Coronary artery (tissue), 2 donors: ENCODE measurements at regions not wholly inside any gene's neighbourhood (a gene's known extent, or its start where the extent isn't known, plus 50 kb on each side); places are given as distances from the start of the nearest gene placed in this dataset.
"Not testable (repeated sequence)": the region's sequence is repeated elsewhere in the genome, so short reads cannot be mapped to it uniquely, and the experiment has no call there.

Source experiments
- DNase-seq: peaks from one replicate; pipeline ENCODE4 v3.0.0-alpha.2; 2017; ENCODE audit warnings: low spot score
- H3K27ac ChIP-seq, 2 donors: fragments of 200-600 bp; sonication (generic); one replicate each; pipeline ENCODE4 v1.5.1; 2016 to 2019
- H3K4me3 ChIP-seq: fragments of 200-600 bp; sonication (generic); 2 replicates; pipeline ENCODE4 v1.5.1; 2016; ENCODE audit warnings: mild to moderate bottlenecking, moderate library complexity
- TF ChIP-seq, protein P1 (sequence below): fragments of 200-600 bp; sonication (generic); IDR thresholded peaks from one replicate; pipeline ENCODE4 v1.5.1; 2019; ENCODE audit warnings: antibody characterized with exemption

DNA sequence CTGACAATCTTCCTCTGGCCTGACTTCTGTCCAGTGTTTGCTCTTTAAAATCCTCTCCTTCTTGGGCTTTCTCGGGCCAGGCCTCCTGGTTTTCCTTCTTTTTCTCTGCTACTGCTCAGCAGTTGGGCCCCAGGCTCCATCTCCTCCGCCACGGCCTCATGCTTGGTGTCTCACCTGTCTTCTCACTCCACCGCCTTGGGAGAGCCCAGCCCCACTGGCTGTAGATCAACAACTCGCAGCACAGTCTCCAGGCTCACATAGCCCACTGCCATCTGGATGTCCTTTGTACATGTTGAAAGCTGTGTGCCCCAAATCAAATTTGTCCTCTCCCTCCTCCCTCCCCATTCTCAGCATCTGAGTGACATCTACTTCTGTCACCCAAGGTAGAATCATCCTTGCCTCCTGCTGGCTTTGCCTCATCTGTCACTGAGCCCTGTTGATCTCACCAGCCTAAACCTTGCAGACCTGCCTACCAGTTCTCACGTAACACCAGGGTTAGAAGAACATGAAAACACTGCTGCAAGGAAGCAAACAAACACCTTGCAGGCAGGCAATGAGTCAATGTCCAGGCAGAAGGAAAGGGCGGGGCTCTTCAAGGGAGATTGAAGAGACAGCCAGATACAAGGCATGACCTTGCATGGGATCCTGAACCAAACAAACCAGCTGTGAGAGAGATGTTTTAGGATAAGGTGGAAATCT, 103.2 kb upstream of the SMURF2 start:
- no peak overlapping the region for H3K27ac ChIP-seq
- TF ChIP-seq, protein P1, sequence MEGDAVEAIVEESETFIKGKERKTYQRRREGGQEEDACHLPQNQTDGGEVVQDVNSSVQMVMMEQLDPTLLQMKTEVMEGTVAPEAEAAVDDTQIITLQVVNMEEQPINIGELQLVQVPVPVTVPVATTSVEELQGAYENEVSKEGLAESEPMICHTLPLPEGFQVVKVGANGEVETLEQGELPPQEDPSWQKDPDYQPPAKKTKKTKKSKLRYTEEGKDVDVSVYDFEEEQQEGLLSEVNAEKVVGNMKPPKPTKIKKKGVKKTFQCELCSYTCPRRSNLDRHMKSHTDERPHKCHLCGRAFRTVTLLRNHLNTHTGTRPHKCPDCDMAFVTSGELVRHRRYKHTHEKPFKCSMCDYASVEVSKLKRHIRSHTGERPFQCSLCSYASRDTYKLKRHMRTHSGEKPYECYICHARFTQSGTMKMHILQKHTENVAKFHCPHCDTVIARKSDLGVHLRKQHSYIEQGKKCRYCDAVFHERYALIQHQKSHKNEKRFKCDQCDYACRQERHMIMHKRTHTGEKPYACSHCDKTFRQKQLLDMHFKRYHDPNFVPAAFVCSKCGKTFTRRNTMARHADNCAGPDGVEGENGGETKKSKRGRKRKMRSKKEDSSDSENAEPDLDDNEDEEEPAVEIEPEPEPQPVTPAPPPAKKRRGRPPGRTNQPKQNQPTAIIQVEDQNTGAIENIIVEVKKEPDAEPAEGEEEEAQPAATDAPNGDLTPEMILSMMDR: no peak
- H3K4me3 ChIP-seq: no peak overlapping the region
- no peak for DNase-seq

DNA sequence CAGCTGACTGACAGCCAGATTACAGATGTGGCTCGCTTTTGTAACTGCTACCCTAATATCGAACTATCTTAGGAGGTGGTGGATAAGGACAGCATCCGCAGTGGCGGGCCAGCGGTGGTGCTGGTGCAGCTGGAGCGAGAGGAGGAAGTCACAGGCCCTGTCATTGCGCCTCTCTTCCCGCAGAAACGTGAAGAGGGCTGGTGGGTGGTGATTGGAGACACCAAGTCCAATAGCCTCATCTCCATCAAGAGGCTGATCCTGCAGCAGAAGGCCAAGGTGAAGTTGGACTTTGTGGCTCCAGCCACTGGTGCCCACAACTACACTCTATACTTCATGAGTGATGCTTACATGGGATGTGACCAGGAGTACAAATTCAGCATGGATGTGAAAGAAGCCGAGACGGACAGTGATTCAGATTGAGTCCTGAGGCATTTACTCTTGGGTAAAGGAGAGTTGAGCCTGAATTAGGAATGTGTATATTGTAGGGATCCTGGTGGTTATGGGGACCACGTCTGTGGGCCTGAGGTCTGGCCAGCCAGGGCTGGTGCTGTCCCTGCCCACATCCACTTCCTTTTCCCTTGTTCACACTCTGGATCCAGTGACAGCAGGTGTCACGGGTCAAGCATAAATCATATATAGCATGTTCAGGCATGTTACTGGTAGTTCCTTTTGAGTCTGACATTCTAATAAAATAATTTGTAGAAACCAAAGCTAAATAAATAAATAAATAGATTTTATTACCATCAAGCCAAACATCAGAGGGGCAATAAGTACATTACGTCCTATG, 89.0 kb upstream of the SMURF2 start:
- no peak overlapping the region for H3K4me3 ChIP-seq
- H3K27ac ChIP-seq: no peak overlapping the region
- no peak for DNase-seq
- TF ChIP-seq, protein P1: no peak

DNA sequence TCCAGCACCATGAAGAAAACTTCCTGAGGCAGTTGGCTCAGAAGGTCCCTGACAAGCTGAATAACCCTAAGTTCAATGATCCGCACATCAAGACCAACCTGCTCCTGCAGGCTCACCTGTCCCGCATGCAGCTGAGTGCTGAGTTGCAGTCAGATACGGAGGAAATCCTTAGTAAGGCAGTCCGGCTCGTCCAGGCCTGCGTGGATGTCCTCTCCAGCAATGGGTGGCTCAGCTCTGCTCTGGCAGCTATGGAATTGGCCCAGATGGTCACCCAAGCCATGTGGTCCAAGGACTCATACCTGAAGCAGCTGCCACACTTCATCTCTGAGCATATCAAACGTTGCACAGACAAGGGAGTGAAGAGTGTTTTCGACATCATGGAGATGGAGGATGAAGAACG, 88.4 kb upstream of the SMURF2 start:
- H3K4me3 ChIP-seq: no peak overlapping the region
- TF ChIP-seq, protein P1: no peak
- DNase-seq: no peak
- no peak overlapping the region for H3K27ac ChIP-seq

DNA sequence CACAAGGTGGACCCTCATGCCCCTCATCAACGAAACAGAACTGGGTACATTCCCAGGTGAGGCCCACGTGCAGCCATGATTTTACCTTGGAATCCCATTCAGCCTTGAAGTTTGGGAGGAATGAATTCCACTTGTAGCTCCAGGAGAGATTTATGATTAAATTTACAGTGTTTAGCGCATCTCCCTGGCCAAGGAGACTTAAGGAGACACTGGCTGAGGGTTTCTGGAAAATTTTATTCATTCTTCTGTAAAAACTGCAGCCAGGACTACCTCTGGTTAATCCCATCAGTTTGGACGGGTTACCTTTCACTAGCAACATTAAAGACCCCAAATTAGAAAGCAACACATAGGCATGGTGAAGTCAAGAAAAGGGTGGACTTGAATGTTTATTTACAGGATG, 87.2 kb upstream of the SMURF2 start:
- no peak for DNase-seq
- Histone ChIP-seq H3K4me3 (no peak overlapping the region), H3K27ac (no peak overlapping the region)
- TF ChIP-seq, protein P1: no peak

DNA sequence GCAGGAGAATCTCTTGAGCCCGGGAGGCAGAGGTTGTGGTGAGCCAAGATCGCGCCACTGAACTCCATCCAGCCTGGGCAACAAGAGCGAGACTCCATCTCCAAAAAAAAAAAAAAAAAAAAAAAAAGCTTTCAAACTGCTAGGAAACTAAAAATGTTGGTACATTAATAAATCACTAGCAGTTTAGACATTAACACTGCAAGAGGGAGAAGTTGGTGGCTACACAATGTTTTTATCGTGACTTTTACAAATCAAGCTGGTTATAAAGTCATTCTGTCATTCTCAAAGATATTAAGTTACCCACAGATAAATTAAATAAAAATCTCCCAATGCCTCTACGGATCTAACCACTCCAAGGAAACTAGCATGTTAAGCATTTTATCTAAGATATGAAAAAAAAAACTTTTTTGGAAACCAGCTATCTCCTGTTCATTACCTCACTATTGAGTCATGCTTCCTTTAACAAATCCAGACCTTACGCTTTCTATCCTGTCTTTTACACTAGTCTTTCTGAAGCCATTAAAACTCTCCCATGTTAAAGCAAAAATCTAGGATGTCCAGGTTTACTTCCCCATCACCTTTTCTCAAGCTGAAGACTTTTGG, 85.9 kb upstream of the SMURF2 start:
- Histone ChIP-seq H3K4me3 (no peak overlapping the region), H3K27ac (peak overlapping the region in 1 of 2 donors; percentile 74)
- DNase-seq: no peak
- TF ChIP-seq, protein P1: no peak

DNA sequence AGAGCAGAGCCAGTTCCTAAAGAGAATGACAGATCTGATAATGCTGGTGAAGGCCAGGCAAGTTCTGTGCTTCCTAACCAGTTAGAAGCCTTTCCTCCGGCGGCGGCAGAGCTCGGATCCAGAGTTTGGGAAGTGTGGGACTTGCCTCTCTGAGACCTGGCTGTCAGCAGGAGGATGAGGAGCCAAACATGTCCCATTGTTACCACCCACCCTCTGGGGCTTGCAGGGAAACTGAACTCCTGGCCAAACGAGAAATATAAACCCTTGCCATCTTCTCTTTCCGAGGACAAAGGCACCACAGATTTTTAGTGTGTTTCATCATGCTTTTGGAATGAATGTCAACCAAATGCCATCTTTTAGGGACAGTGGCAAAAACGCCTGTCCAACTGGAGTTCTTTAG, 80.2 kb upstream of the SMURF2 start:
- Histone ChIP-seq H3K27ac (peak overlapping the region in 1 of 2 donors; percentile 65), H3K4me3 (no peak overlapping the region)
- DNase-seq: no peak
- TF ChIP-seq, protein P1: no peak

DNA sequence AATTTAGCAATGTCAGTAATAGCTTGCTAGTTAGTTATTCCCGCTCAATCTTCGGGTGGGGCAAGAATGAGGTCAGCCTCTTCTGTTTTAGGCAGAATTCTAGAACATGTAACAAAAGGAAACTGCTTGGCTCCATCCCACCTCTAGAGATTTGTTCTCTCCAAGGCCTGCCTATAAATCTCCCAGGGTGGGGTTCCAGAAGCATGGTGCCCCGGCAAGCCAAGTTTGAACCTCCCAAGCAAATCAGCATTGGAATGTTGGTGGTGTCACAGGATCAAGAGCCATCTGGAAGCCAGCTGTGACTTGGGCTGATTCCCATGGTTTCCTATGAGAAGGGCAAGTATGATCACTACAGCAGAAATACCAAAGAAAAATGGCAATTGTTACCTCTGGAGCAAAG, 79.8 kb upstream of the SMURF2 start:
- not testable (repeated sequence) for H3K4me3 ChIP-seq, DNase-seq
- peak overlapping the region in 1 of 2 donors; percentile 65 for H3K27ac ChIP-seq
